Ishikawa (cell line): ENCODE measurements at regions not wholly inside any gene's neighbourhood (a gene's known extent, or its start where the extent isn't known, plus 50 kb on each side); places are given as distances from the start of the nearest gene placed in this dataset.

Source experiments
- CEBPB ChIP-seq: IDR thresholded peaks from 2 replicates; pipeline ENCODE4 v1.6.1; 2012
- CREB1 ChIP-seq: IDR thresholded peaks from 2 replicates; pipeline ENCODE4 v1.6.1; 2012; ENCODE audit warnings: low read depth
- EGR1 ChIP-seq: IDR thresholded peaks from 2 replicates; pipeline ENCODE4 v1.6.1; 2012
- EP300 ChIP-seq: IDR thresholded peaks from 2 replicates; pipeline ENCODE4 v1.6.1; 2012; ENCODE audit warnings: borderline replicate concordance
- FOXM1 ChIP-seq: IDR thresholded peaks from 2 replicates; pipeline ENCODE4 v1.6.1; 2012; ENCODE audit warnings: low read depth, borderline replicate concordance
- NFIC ChIP-seq: IDR thresholded peaks from 2 replicates; pipeline ENCODE4 v1.6.1; 2012
- RAD21 ChIP-seq: IDR thresholded peaks from 2 replicates; pipeline ENCODE4 v1.6.1; 2012; ENCODE audit warnings: low read depth
- TAF1 ChIP-seq: IDR thresholded peaks from 2 replicates; pipeline ENCODE4 v1.6.1; 2012; ENCODE audit warnings: low read depth, mild to moderate bottlenecking
- TCF12 ChIP-seq: IDR thresholded peaks from 2 replicates; pipeline ENCODE4 v1.6.1; 2012; ENCODE audit warnings: low read depth
- TEAD4 ChIP-seq: IDR thresholded peaks from 2 replicates; pipeline ENCODE4 v1.6.1; 2012
- YY1 ChIP-seq: IDR thresholded peaks from 2 replicates; pipeline ENCODE4 v1.6.1; 2012; ENCODE audit warnings: low read depth
- ZBTB7A ChIP-seq: IDR thresholded peaks from 2 replicates; pipeline ENCODE4 v1.6.1; 2012; ENCODE audit warnings: low read depth
- TF ChIP-seq, protein P1 (sequence below): IDR thresholded peaks from 2 replicates; pipeline ENCODE4 v1.6.1; 2012
- TF ChIP-seq, protein P2 (sequence below): IDR thresholded peaks from 2 replicates; pipeline ENCODE4 v1.6.1; 2012
- TF ChIP-seq, protein P3 (sequence below): IDR thresholded peaks from 2 replicates; pipeline ENCODE4 v1.6.1; 2012; ENCODE audit warnings: low read depth, mild to moderate bottlenecking

DNA sequence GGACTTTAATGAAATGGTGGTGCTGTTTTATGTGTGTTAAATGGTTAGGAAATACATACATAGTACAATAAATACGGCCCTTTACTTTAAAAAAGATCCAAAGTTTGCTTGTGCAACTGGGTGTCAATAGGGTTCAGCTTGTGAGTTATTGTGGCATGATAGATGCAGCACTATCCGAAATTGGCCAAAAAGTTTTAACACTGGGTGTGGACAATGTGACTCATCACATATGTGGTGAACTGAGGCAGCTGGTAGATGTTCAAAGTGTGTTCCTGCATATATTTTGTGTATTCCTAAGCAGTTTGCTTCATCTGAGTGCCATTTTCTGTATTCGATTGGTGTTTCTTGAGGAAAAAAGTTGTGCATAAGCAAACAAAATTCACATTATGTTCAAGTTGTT lies 473.1 kb downstream of the KIF20B start:
- no peak for TF ChIP-seq YY1
- TF ChIP-seq, protein P1, sequence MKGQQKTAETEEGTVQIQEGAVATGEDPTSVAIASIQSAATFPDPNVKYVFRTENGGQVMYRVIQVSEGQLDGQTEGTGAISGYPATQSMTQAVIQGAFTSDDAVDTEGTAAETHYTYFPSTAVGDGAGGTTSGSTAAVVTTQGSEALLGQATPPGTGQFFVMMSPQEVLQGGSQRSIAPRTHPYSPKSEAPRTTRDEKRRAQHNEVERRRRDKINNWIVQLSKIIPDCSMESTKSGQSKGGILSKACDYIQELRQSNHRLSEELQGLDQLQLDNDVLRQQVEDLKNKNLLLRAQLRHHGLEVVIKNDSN = no peak
- TF ChIP-seq TCF12 = no peak
- TF ChIP-seq TAF1 = no peak
- no peak for TF ChIP-seq EGR1

DNA sequence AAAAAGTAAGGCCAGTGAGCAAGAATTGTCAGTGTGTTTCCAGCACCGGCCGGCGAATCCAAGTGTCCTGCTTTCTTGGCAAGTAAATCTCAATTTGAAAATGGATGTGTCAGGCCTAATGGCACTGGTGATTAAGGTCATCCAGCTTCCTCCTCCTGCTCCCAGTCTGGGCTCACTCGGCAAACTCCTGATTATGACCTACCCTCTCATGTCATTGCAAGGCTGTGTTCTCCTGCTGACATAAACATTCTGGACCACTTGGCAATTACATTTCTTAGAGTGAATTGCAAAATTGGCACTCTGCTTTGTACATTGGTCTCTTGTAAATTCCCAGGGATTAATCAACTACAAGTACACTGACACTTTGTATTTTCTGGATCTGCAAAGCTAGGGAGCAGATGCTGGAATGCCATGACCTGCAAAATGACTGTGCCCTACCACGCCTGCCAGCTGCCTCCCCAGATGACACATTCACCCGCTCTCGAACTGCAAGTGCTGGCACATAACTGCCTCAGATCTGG lies 473.8 kb downstream of the KIF20B start:
- TF ChIP-seq TEAD4 (no peak), EP300 (no peak), EGR1 (no peak), NFIC (no peak), TAF1 (no peak)

DNA sequence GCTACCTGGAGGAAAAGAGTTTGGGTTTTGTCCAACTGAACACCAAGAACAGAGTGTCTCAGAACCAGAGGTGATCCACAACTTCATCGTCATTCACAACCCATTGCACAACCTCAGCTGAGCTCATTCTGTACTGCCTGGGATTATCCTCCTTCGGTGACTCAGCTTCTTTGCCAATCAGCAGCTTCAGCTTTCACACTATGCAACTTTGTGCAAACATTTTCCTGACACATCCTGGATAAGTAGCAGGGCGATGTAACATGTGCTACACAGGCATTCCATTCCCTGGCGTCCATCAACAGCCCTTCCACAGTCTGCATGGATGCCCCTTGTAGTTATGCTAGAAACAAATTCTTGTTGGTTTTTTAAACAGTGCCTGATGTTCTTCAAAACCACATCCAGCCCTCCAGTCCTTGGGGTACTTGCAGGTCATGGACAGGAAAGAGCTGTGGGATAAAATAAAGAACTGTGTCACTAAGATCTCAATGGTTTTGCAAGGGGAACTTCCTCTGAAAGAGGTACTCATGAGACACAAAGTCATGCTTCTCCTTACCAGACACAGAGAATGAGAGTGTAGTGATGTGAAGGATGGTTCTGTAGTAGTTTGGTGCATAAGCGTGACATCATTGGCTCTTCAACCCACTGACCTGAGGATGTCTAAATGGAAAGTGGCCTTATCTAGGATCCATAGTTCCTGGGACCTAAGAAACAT lies 478.5 kb downstream of the KIF20B start:
- TF ChIP-seq TCF12 = no peak
- no peak for TF ChIP-seq CREB1
- no peak for TF ChIP-seq FOXM1

DNA sequence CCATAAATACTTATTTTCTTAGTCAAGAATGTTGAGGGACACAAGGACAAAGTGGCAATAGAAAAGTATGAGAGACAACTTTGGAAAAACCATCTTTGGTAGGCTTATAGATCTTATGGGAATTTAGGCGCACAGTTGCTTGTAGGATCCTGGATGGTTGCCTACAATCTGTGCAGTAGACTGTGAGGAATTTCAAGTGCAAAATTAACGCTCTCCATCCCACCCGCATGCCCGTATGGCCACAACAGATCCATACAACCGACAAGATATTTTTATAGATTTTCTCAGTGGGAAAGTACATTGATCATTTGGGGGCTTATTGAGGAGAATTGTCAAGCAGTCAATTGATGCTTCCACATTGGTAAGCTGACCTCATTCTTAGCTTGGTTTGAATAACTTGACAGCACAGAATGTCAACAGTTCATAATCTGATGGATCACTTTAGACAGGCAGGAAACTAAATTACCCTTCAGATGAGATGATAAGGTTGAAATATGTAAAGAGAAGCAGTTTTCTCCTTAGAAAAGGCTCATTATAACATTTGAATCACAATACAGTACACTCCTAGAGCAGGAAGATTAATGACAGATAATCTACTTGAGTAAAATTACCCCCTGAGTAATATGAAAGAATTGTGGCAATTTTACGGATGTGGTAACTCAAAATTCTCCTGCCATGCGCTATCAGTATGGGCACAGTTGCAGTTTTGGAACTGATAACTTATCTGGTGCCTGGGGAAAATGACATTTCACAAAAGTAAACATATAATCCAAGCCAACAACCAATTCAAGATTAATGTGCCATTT lies 479.7 kb downstream of the KIF20B start:
- TF ChIP-seq TCF12 (no peak), FOXM1 (no peak), CEBPB (no peak), EP300 (no peak), TEAD4 (no peak), TAF1 (no peak), ZBTB7A (no peak)
- TF ChIP-seq, protein P2, sequence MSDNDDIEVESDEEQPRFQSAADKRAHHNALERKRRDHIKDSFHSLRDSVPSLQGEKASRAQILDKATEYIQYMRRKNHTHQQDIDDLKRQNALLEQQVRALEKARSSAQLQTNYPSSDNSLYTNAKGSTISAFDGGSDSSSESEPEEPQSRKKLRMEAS = no peak

DNA sequence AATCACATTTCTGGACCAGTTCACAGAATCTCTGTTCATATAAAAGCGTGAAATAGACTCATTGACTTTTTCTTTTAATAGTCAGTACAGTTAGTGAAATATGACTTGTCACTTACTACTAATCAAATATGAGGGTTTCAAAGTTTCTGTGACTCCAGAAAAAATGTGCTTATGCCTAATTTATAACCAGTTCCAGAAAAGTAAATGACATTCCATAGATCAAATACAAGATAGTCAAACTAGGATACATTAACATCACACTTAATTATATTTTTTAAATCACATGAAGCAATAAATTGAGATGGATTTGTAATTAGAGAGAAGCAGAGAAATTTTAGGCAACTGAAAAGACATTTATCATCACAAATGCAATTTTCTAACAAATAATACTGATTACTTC lies 491.4 kb downstream of the KIF20B start:
- TF ChIP-seq ZBTB7A (no peak), TCF12 (no peak), TAF1 (no peak), EGR1 (no peak), CREB1 (no peak), CEBPB (no peak), EP300 (no peak), YY1 (no peak)
- TF ChIP-seq, protein P2 = no peak
- TF ChIP-seq, protein P3, sequence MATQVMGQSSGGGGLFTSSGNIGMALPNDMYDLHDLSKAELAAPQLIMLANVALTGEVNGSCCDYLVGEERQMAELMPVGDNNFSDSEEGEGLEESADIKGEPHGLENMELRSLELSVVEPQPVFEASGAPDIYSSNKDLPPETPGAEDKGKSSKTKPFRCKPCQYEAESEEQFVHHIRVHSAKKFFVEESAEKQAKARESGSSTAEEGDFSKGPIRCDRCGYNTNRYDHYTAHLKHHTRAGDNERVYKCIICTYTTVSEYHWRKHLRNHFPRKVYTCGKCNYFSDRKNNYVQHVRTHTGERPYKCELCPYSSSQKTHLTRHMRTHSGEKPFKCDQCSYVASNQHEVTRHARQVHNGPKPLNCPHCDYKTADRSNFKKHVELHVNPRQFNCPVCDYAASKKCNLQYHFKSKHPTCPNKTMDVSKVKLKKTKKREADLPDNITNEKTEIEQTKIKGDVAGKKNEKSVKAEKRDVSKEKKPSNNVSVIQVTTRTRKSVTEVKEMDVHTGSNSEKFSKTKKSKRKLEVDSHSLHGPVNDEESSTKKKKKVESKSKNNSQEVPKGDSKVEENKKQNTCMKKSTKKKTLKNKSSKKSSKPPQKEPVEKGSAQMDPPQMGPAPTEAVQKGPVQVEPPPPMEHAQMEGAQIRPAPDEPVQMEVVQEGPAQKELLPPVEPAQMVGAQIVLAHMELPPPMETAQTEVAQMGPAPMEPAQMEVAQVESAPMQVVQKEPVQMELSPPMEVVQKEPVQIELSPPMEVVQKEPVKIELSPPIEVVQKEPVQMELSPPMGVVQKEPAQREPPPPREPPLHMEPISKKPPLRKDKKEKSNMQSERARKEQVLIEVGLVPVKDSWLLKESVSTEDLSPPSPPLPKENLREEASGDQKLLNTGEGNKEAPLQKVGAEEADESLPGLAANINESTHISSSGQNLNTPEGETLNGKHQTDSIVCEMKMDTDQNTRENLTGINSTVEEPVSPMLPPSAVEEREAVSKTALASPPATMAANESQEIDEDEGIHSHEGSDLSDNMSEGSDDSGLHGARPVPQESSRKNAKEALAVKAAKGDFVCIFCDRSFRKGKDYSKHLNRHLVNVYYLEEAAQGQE = no peak
- TF ChIP-seq, protein P1 = no peak

DNA sequence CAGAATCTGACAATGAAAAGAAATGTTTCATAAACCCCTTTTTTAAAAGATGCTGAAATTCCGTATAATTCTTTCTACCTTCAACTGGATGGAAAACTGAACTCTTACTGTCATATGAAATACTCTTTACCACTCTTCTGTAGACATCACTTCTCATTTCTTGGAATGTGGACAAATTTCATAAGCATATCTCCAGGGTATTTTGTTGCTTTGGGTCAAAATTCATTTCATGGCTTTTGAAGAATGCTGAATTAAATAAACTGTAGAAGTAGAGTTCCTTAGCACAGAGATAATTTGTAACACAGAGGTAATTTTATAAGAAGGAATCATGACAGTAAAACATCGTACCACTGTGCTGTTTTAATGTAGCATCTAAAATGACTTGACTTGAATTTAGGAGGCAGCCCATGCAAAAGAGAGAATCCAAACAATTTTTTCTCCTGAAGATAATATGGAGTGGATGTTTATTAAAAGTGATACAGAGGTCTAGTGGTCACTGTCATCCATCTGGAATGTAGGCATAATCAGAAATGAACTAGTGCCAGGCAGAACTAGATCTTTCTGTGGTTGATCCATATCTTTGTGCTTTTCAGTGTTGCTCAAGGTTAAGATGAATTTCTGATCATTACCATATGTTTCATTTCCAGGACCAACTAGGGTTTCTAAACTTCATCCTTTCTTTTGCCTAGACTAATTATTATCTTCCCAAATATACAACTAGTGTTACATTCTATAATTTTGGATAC lies 492.0 kb downstream of the KIF20B start:
- TF ChIP-seq, protein P3 = no peak
- TF ChIP-seq TAF1 (no peak), RAD21 (no peak), CREB1 (no peak), NFIC (no peak), YY1 (no peak), TEAD4 (no peak)
- TF ChIP-seq, protein P2 = no peak
